HL-60 (cell line): ENCODE measurements at regions not wholly inside any gene's neighbourhood (a gene's known extent, or its start where the extent isn't known, plus 50 kb on each side); places are given as distances from the start of the nearest gene placed in this dataset.

Experiments
- DNase-seq, 2 experiments: peaks; one replicate each; pipeline ENCODE4 v3.0.0-alpha.2; 2010 to 2020; ENCODE audit warnings: low read depth in 1 of 2, low spot score in 1 of 2
- H3K27ac ChIP-seq: fragments of 250-450 bp; sonication (Bioruptor Pico); replicated peaks from 2 replicates; pipeline ENCODE4 v1.5.1; 2020; ENCODE audit warnings: mild to moderate bottlenecking, moderate library complexity
- H3K27me3 ChIP-seq: fragments of 250-450 bp; sonication (Bioruptor Pico); 2 replicates; pipeline ENCODE4 v1.5.1; 2021; ENCODE audit warnings: mild to moderate bottlenecking, moderate library complexity; ENCODE audit not compliant: insufficient read depth, poor library complexity, severe bottlenecking
- H3K4me3 ChIP-seq: replicated peaks from 2 replicates; pipeline ENCODE4 v1.5.1; 2011; ENCODE audit warnings: mild to moderate bottlenecking, control low read depth, low read length; ENCODE audit not compliant: insufficient read depth
- CTCF ChIP-seq: IDR thresholded peaks from one replicate; pipeline ENCODE4 v1.5.1; 2011; ENCODE audit warnings: low read length, control low read depth, inconsistent platforms; ENCODE audit not compliant: insufficient read depth
- GABPA ChIP-seq: IDR thresholded peaks from 2 replicates; pipeline ENCODE4 v1.6.1; 2012; ENCODE audit warnings: low read depth
- POLR2AphosphoS5 ChIP-seq: IDR thresholded peaks from 2 replicates; pipeline ENCODE4 v1.6.1; 2012; ENCODE audit warnings: low read depth
- REST ChIP-seq: IDR thresholded peaks from 2 replicates; pipeline ENCODE4 v1.6.1; 2012; ENCODE audit warnings: low read depth; ENCODE audit not compliant: insufficient replicate concordance
- SPI1 ChIP-seq: IDR thresholded peaks from 2 replicates; pipeline ENCODE4 v1.6.1; 2012; ENCODE audit warnings: low read depth, mild to moderate bottlenecking, borderline replicate concordance

GRCh38 chr7:84331616-84332015 lies 137.0 kb upstream of the SEMA3A start:
- Histone ChIP-seq H3K4me3 (no peak overlapping the region), H3K27me3 (no peaks in the 10 kb centered on the region), H3K27ac (no peak overlapping the region)
- TF ChIP-seq POLR2AphosphoS5: no peak
- no peak for TF ChIP-seq REST
- TF ChIP-seq GABPA: no peak
- TF ChIP-seq CTCF: no peak
- no peak for DNase-seq

DNA sequence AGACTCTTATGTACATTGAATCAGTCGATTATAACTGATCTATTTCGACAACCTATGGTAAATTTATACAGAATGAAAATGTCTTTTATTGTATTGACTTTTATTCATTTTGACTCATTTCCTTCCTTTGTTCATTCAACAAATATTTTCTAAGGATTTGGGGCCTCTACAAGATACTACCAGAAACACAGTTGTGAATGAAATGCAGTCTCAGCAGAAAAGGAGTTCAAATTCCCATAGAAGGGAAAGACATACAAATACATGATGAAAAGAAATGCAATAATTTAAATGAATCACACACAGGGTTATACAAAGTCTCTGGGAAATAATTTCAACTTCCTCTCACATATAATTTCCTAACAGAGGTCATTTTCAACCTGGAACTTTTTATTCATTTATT lies 134.0 kb upstream of the SEMA3A start:
- H3K27me3 ChIP-seq: no peaks in the 10 kb centered on the region
- DNase-seq: no peak
- no peak overlapping the region for H3K27ac ChIP-seq
- H3K4me3 ChIP-seq: no peak overlapping the region
- TF ChIP-seq CTCF (no peak), POLR2AphosphoS5 (no peak), SPI1 (no peak), REST (no peak)

DNA sequence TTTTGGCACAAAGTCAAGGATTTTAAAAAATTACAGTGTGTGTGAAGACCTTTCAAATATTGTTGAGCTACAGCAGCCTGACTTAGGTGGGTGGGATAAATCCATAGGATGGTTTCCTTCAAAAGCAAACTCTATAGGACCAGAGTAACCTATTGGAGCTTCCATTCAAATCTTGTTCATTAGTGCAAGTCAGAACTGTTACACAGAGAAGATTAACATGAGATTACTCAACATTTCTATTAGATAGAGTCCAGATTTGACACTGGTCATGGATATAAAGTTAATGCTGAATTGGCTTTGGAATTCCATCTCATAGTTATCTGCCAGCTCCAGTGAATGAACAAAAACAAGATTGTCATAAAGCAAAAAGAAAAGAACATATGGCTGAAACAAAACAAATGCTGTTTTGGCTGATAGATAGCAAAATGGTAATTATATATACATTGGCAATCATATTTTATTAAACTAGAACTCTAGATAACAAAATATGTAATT lies 129.6 kb upstream of the SEMA3A start:
- H3K27ac ChIP-seq: no peak overlapping the region
- TF ChIP-seq REST (no peak), SPI1 (no peak), GABPA (no peak), CTCF (no peak), POLR2AphosphoS5 (no peak)
- no peaks in the 10 kb centered on the region for H3K27me3 ChIP-seq
- no peak for DNase-seq
- H3K4me3 ChIP-seq: no peak overlapping the region
